ENCODE measurements at regions not wholly inside any gene's neighbourhood (a gene's known extent, or its start where the extent isn't known, plus 50 kb on each side); places are given as distances from the start of the nearest gene placed in this dataset.

DNA sequence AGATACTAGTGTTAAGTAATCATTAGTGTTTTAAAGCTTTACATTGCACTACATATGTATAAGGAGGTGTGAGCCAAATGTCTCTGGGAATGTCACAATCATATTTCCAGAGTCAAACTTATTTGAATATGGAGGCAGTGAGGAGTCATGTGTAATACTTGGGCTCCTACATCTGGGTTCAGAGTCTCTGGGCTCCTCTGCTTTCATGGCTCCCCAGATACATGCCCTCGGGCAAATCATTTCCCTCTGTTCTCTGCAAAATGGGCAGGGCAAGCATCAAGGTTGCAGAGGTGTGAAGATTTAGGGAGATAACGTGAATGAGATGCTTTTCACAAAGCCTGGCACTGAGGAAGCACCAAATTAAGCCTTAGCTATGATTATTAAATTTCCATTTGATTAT lies 138.3 kb upstream of the SGK1 start:
- H3K27ac ChIP-seq, result no peak overlapping the region
- no peaks in the 10 kb centered on the region for H3K36me3 ChIP-seq
- no peaks in the 10 kb centered on the region for H3K27me3 ChIP-seq
- no peak overlapping the region for H3K4me3 ChIP-seq
- H3K4me1 ChIP-seq, result no peaks in the 10 kb centered on the region
- no peak for DNase-seq
- H3K9me3 ChIP-seq, result no peaks in the 10 kb centered on the region
- TF ChIP-seq POLR2AphosphoS5 (IDR thresholded peaks at IDR 0.05), result no peak
- no peak for TF ChIP-seq EP300 (IDR thresholded peaks at IDR 0.05; ENCODE audit: low read depth)
- TF ChIP-seq POLR2A (IDR thresholded peaks at IDR 0.05), result no peak
- no peak for TF ChIP-seq CTCF (IDR thresholded peaks at IDR 0.05)
- in situ Hi-C loops (cut with MboI; ENCODE audit: low pct_ligation_motif_present in 1 of 4, low pct_unique_long_range_greater_than_20kb in 1 of 4, low sequenced_read_pairs in 3 of 4) (no loop called here), intact Hi-C loops (cut with DNase I; ENCODE audit: low total_unique reads) (no loop called here)
- 71 to 84% methylated on average over 1 to 2 of the region's 2 CpGs for WGBS, 2 donors (ENCODE audit: low coverage in 1 of 2)

- intact Hi-C loops (cut with DNase I; ENCODE audit: low total_unique reads), result no loop called here
- no peak for TF ChIP-seq EP300 (IDR thresholded peaks at IDR 0.05; ENCODE audit: low read depth)
- TF ChIP-seq POLR2A (IDR thresholded peaks at IDR 0.05), result no peak
- no peak for TF ChIP-seq POLR2AphosphoS5 (IDR thresholded peaks at IDR 0.05)
- TF ChIP-seq CTCF (IDR thresholded peaks at IDR 0.05), result no peak
- in situ Hi-C loops (cut with MboI; ENCODE audit: low pct_ligation_motif_present in 1 of 4, low pct_unique_long_range_greater_than_20kb in 1 of 4, low sequenced_read_pairs in 3 of 4), result no loop called here
Measured at GRCh38 chr6:134455319-134455718, 137.4 kb upstream of the SGK1 start.

DNA sequence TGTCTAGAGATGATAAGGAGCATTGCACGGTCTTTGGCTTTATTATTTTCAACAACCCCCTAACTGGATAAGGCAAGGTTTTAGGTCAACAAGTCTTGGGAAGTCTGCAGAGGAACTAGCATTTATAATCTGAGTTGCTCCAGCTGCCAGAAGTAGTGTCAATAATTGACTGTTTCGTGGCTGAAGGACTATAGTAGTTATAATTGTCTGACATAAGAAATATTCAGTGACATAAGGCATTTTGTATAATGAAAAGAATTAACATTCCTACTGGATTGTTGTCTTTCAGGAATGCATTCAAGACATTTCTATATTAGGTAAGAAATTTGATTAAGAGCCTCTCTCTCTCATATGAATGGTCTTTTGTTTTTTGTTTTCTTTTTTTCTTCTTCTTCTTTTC lies 136.9 kb upstream of the SGK1 start:
- intact Hi-C loops (cut with DNase I; ENCODE audit: low total_unique reads) (no loop called here), in situ Hi-C loops (cut with MboI; ENCODE audit: low pct_ligation_motif_present in 1 of 4, low pct_unique_long_range_greater_than_20kb in 1 of 4, low sequenced_read_pairs in 3 of 4) (no loop called here)
- 44 to 72% methylated on average over 2 of the region's 2 CpGs for WGBS, 2 donors (ENCODE audit: low coverage in 1 of 2)
- H3K27me3 ChIP-seq, result no peaks in the 10 kb centered on the region
- H3K4me1 ChIP-seq, result no peaks in the 10 kb centered on the region
- no peak overlapping the region for H3K4me3 ChIP-seq
- DNase-seq, result no peak
- H3K27ac ChIP-seq, result no peak overlapping the region
- no peaks in the 10 kb centered on the region for H3K36me3 ChIP-seq
- TF ChIP-seq POLR2AphosphoS5 (IDR thresholded peaks at IDR 0.05) (no peak), POLR2A (IDR thresholded peaks at IDR 0.05) (no peak), CTCF (IDR thresholded peaks at IDR 0.05) (no peak), EP300 (IDR thresholded peaks at IDR 0.05; ENCODE audit: low read depth) (no peak)
- no peaks in the 10 kb centered on the region for H3K9me3 ChIP-seq

More at GRCh38 chr6:134455319-134455718, 137.4 kb upstream of the SGK1 start:
- DNase-seq, result no peak
- H3K27me3 ChIP-seq, result no peaks in the 10 kb centered on the region
- no peak overlapping the region for H3K27ac ChIP-seq
- H3K4me1 ChIP-seq, result no peaks in the 10 kb centered on the region
- 79 to 87% methylated on average over 2 to 3 of the region's 3 CpGs for WGBS, 2 donors (ENCODE audit: low coverage in 1 of 2)
- no peak overlapping the region for H3K4me3 ChIP-seq
- no peaks in the 10 kb centered on the region for H3K9me3 ChIP-seq
- no peaks in the 10 kb centered on the region for H3K36me3 ChIP-seq

GRCh38 chr6:134453792-134454510 lies 136.0 kb upstream of the SGK1 start:
- no peak for DNase-seq
- 25 to 80% methylated on average over 2 to 5 of the region's 5 CpGs for WGBS, 2 donors (ENCODE audit: low coverage in 1 of 2)
- intact Hi-C loops (cut with DNase I; ENCODE audit: low total_unique reads), result no loop called here
- in situ Hi-C loops (cut with MboI; ENCODE audit: low pct_ligation_motif_present in 1 of 4, low pct_unique_long_range_greater_than_20kb in 1 of 4, low sequenced_read_pairs in 3 of 4), result no loop called here
- TF ChIP-seq POLR2AphosphoS5 (IDR thresholded peaks at IDR 0.05) (no peak), EP300 (IDR thresholded peaks at IDR 0.05; ENCODE audit: low read depth) (no peak), CTCF (IDR thresholded peaks at IDR 0.05) (no peak), POLR2A (IDR thresholded peaks at IDR 0.05) (no peak)
- Histone ChIP-seq H3K36me3 (no peaks in the 10 kb centered on the region), H3K9me3 (no peaks in the 10 kb centered on the region), H3K27me3 (no peaks in the 10 kb centered on the region), H3K27ac (no peak overlapping the region), H3K4me1 (no peaks in the 10 kb centered on the region), H3K4me3 (no peak overlapping the region)

Measured in transverse colon (tissue), 4 donors.